A673 (cell line): ENCODE measurements at regions not wholly inside any gene's neighbourhood (a gene's known extent, or its start where the extent isn't known, plus 50 kb on each side); places are given as distances from the start of the nearest gene placed in this dataset.

Experiments used
- EZH2 ChIP-seq: fragments of 200-600 bp; sonication (generic); IDR thresholded peaks from 2 replicates; pipeline ENCODE4 v1.6.1; 2017; ENCODE audit warnings: borderline replicate concordance, low read depth, mild to moderate bottlenecking, mixed read lengths, antibody characterized with exemption, low read length; ENCODE audit not compliant: poor library complexity, severe bottlenecking
- TF ChIP-seq, protein P1 (sequence below): fragments of 300-800, 200-600 bp; sonication (generic); conservative IDR thresholded peaks from 2 replicates; pipeline ENCODE4 v1.5.1; 2017; ENCODE audit warnings: low read depth, mild to moderate bottlenecking, antibody characterized with exemption, low read length, moderate library complexity, mixed read lengths

DNA sequence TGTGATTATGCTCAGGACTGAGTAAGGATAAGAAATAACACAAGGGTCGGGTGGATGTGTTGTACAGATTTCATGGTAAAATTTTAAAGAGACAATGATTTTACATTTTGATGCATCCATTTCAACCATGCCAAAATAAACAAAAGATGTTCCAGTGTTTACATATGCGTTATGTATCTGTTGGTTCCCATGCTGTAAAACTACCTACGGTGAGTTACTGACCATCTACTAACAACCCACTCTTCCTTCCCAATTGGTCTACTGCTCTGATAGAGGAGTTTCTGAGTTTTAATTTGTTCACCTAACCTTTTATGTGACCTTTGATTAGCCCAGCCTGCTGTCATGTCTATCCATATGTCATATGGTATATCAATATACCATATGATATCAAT is 1697.1 kb downstream of the MAT2B start:
- TF ChIP-seq, protein P1, sequence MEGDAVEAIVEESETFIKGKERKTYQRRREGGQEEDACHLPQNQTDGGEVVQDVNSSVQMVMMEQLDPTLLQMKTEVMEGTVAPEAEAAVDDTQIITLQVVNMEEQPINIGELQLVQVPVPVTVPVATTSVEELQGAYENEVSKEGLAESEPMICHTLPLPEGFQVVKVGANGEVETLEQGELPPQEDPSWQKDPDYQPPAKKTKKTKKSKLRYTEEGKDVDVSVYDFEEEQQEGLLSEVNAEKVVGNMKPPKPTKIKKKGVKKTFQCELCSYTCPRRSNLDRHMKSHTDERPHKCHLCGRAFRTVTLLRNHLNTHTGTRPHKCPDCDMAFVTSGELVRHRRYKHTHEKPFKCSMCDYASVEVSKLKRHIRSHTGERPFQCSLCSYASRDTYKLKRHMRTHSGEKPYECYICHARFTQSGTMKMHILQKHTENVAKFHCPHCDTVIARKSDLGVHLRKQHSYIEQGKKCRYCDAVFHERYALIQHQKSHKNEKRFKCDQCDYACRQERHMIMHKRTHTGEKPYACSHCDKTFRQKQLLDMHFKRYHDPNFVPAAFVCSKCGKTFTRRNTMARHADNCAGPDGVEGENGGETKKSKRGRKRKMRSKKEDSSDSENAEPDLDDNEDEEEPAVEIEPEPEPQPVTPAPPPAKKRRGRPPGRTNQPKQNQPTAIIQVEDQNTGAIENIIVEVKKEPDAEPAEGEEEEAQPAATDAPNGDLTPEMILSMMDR, result no peak
- no peak for TF ChIP-seq EZH2
